ENCODE measurements at regions not wholly inside any gene's neighbourhood (a gene's known extent, or its start where the extent isn't known, plus 50 kb on each side); places are given as distances from the start of the nearest gene placed in this dataset.

GRCh38 chr5:67467110-67467509 lies 270.5 kb upstream of the CD180 start:
- Histone ChIP-seq H3K27ac (no peak overlapping the region), H3K4me3 (no peak overlapping the region), H3K36me3 (no peaks in the 10 kb centered on the region), H3K9me3 (no peaks in the 10 kb centered on the region), H3K27me3 (replicated peaks; ENCODE audit: insufficient read depth) (no peaks in the 10 kb centered on the region), H3K4me1 (ENCODE audit: control insufficient read depth in 1 of 2, low read depth in 2 of 2) (peaks cover 0 to 16% of the 10 kb centered on the region in 2 donors)
- ATAC-seq (ENCODE audit: insufficient number of reproducible peaks, low FRiP score, low read depth): no peak
- TF ChIP-seq CTCF (IDR thresholded peaks at IDR 0.05): no peak
- DNase-seq (ENCODE audit: low spot score): no peak

- H3K27ac ChIP-seq: no peak overlapping the region
Measured at GRCh38 chr5:67465537-67466207, 269.1 kb upstream of the CD180 start.

GRCh38 chr5:67462147-67462546 lies 265.5 kb upstream of the CD180 start:
- H3K36me3 ChIP-seq: no peaks in the 10 kb centered on the region
- ATAC-seq (ENCODE audit: insufficient number of reproducible peaks, low FRiP score, low read depth) (no peak), DNase-seq (ENCODE audit: low spot score) (no peak)
- peaks cover 0 to 14% of the 10 kb centered on the region in 2 donors for H3K4me1 ChIP-seq (ENCODE audit: control insufficient read depth in 1 of 2, low read depth in 2 of 2)
- no peaks in the 10 kb centered on the region for H3K9me3 ChIP-seq
- no peak overlapping the region for H3K27ac ChIP-seq
- no peak overlapping the region for H3K4me3 ChIP-seq
- TF ChIP-seq CTCF (IDR thresholded peaks at IDR 0.05): no peak
- H3K27me3 ChIP-seq (replicated peaks; ENCODE audit: insufficient read depth): no peaks in the 10 kb centered on the region

More at GRCh38 chr5:67465537-67466207, 269.1 kb upstream of the CD180 start:
- Histone ChIP-seq H3K4me1 (ENCODE audit: control insufficient read depth in 1 of 2, low read depth in 2 of 2) (peaks cover 0 to 16% of the 10 kb centered on the region in 2 donors), H3K9me3 (no peaks in the 10 kb centered on the region), H3K36me3 (no peaks in the 10 kb centered on the region), H3K27me3 (replicated peaks; ENCODE audit: insufficient read depth) (no peaks in the 10 kb centered on the region), H3K4me3 (no peak overlapping the region)
- no peak for TF ChIP-seq CTCF (IDR thresholded peaks at IDR 0.05)
- no peak for DNase-seq (ENCODE audit: low spot score)
- no peak for ATAC-seq (ENCODE audit: insufficient number of reproducible peaks, low FRiP score, low read depth)

GRCh38 chr5:67459253-67459652 lies 262.7 kb upstream of the CD180 start:
- H3K27ac ChIP-seq: no peak overlapping the region
- H3K9me3 ChIP-seq: no peaks in the 10 kb centered on the region
- no peaks in the 10 kb centered on the region for H3K27me3 ChIP-seq (replicated peaks; ENCODE audit: insufficient read depth)
- no peak for ATAC-seq (ENCODE audit: insufficient number of reproducible peaks, low FRiP score, low read depth)
- H3K4me3 ChIP-seq: no peak overlapping the region
- no peaks in the 10 kb centered on the region for H3K4me1 ChIP-seq (ENCODE audit: control insufficient read depth in 1 of 2, low read depth in 2 of 2)
- no peaks in the 10 kb centered on the region for H3K36me3 ChIP-seq
- TF ChIP-seq CTCF (IDR thresholded peaks at IDR 0.05): no peak
- no peak for DNase-seq (ENCODE audit: low spot score)

- no peaks in the 10 kb centered on the region for H3K4me1 ChIP-seq (ENCODE audit: control insufficient read depth in 1 of 2, low read depth in 2 of 2)
- no peaks in the 10 kb centered on the region for H3K9me3 ChIP-seq
- H3K36me3 ChIP-seq: no peaks in the 10 kb centered on the region
- no peaks in the 10 kb centered on the region for H3K27me3 ChIP-seq (replicated peaks; ENCODE audit: insufficient read depth)
- no peak for TF ChIP-seq CTCF (IDR thresholded peaks at IDR 0.05)
- no peak for ATAC-seq (ENCODE audit: insufficient number of reproducible peaks, low FRiP score, low read depth)
- no peak overlapping the region for H3K4me3 ChIP-seq
- no peak overlapping the region for H3K27ac ChIP-seq
- DNase-seq (ENCODE audit: low spot score): no peak
Measured at GRCh38 chr5:67455970-67456369, 259.4 kb upstream of the CD180 start.
